PC-3 (cell line): ENCODE measurements at regions not wholly inside any gene's neighbourhood (a gene's known extent, or its start where the extent isn't known, plus 50 kb on each side); places are given as distances from the start of the nearest gene placed in this dataset.

ENCODE experiments used
- ATAC-seq: fragments of 200-7000 bp; cut with Tn5 transposase; 2 replicates; pipeline ENCODE4 v1.9.1; 2020; ENCODE audit warnings: mild to moderate bottlenecking, moderate library complexity
- BruUV-seq: library from RNA; stranded (reverse); fragments of 400-500 nt; replicated peaks from 2 replicates; lab custom pipeline; 2021; lab: Mats Ljungman, UMichigan
- CTCF ChIA-PET: fragments of 300-600 bp; sonication (Branson Sonifier 250); formaldehyde crosslinking; loops from one replicate; lab custom pipeline; 2022; ENCODE audit warnings: antibody characterized with exemption; lab: Charles Lee
- POLR2A ChIA-PET: fragments of 300-600 bp; sonication (Branson Sonifier 250); formaldehyde crosslinking; loops from one replicate; lab custom pipeline; 2022; ENCODE audit warnings: antibody characterized with exemption; ENCODE audit not compliant: unreplicated experiment; lab: Charles Lee
- DNase-seq: peaks from one replicate; pipeline ENCODE4 v3.0.0-alpha.2; 2015
- H2AFZ ChIP-seq: fragments of 300-600 bp; sonication (generic); 2 replicates; pipeline ENCODE4 v1.6.0; 2016; ENCODE audit warnings: antibody characterized with exemption, low read length
- H3F3A ChIP-seq: fragments of 300-600 bp; sonication (generic); one replicate; pipeline ENCODE4 v1.6.0; 2017; ENCODE audit warnings: antibody characterized with exemption, low read length, control low read depth, mild to moderate bottlenecking; ENCODE audit not compliant: unreplicated experiment
- H3K27ac ChIP-seq: fragments of 300-600 bp; sonication (generic); 2 replicates; pipeline ENCODE4 v1.5.1; 2016; ENCODE audit warnings: mild to moderate bottlenecking, low read length
- H3K27me3 ChIP-seq: fragments of 300-600 bp; sonication (generic); 2 replicates; pipeline ENCODE4 v1.6.1; 2016; ENCODE audit warnings: low read length, mixed read lengths
- H3K36me3 ChIP-seq: fragments of 300-600 bp; sonication (generic); 2 replicates; pipeline ENCODE4 v1.6.1; 2016; ENCODE audit warnings: low read depth, mixed run types, low read length, mixed read lengths
- H3K4me1 ChIP-seq: fragments of 300-600 bp; sonication (generic); 2 replicates; pipeline ENCODE4 v1.5.1; 2016; ENCODE audit warnings: low read length; ENCODE audit not compliant: insufficient read depth
- H3K4me2 ChIP-seq: fragments of 300-600 bp; sonication (generic); 2 replicates; pipeline ENCODE4 v1.6.0; 2016; ENCODE audit warnings: low read length
- H3K4me3 ChIP-seq: fragments of 300-600 bp; sonication (generic); 2 replicates; pipeline ENCODE4 v1.5.1; 2016; ENCODE audit warnings: mild to moderate bottlenecking, low read length, mixed read lengths
- H3K79me2 ChIP-seq: fragments of 300-600 bp; sonication (generic); 2 replicates; pipeline ENCODE4 v1.6.1; 2017; ENCODE audit warnings: low read length, mixed read lengths
- H3K9ac ChIP-seq: fragments of 300-600 bp; sonication (generic); 2 replicates; pipeline ENCODE4 v1.6.0; 2016; ENCODE audit warnings: mild to moderate bottlenecking, low read length
- H3K9me2 ChIP-seq: fragments of 300-600 bp; sonication (generic); replicated peaks from 2 replicates; pipeline ENCODE4 v1.6.1; 2016; ENCODE audit warnings: mixed run types, low read length, mixed read lengths
- H3K9me3 ChIP-seq: fragments of 300-600 bp; sonication (generic); 2 replicates; pipeline ENCODE4 v1.6.1; 2016; ENCODE audit warnings: low read length, mixed read lengths
- H4K20me1 ChIP-seq: fragments of 300-600 bp; sonication (generic); 2 replicates; pipeline ENCODE4 v1.6.1; 2016; ENCODE audit warnings: low read length, mixed read lengths
- CTCF ChIP-seq: fragments of 300-600 bp; sonication (generic); conservative IDR thresholded peaks from 2 replicates; pipeline ENCODE4 v1.5.1; 2017; ENCODE audit warnings: antibody characterized with exemption, low read depth, mild to moderate bottlenecking, low read length
- EZH2 ChIP-seq: fragments of 300-600 bp; sonication (generic); IDR thresholded peaks from one replicate; pipeline ENCODE4 v1.6.1; 2017; ENCODE audit warnings: antibody characterized with exemption, mild to moderate bottlenecking, low read length; ENCODE audit not compliant: unreplicated experiment
- EZH2phosphoT487 ChIP-seq: fragments of 300-600 bp; sonication (generic); IDR thresholded peaks from 2 replicates; pipeline ENCODE4 v1.6.1; 2018; ENCODE audit warnings: mild to moderate bottlenecking, antibody characterized with exemption, low read length, borderline replicate concordance
- intact Hi-C: fragments of 100-400 bp; cut with micrococcal nuclease; formaldehyde crosslinking; loops from 2 replicates; pipeline ENCODE4 v1.9.0; 2023

DNA sequence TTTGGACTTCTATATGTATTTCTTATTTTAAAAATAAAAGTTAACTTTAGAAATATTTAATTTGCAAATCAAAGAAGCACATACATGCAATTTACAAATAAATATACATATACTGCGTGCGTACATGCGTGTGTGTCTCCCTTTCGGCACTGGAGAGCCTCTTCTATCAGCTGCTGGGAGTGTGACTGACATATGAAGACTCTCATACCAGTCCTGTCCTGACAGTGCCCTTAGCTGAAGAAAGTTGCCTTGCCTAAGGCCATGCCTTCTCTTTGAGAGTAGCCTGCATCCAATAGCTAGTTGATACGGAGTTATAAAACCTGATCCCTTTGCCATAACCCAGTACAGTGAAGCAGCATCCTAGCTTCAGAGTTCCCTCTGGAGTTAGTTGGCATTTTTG is 282.4 kb upstream of the NEGR1 start:
- H4K20me1 ChIP-seq: no peaks in the 10 kb centered on the region
- CTCF ChIA-PET: no interaction called here
- H3K27ac ChIP-seq: no peak overlapping the region
- H3K79me2 ChIP-seq: no peaks in the 10 kb centered on the region
- POLR2A ChIA-PET: interaction anchor here (0.7 kb wide), 1 partner anchor 200 kb away, joined by 14 read pairs; no protein-coding TSS in a partner anchor
- ATAC-seq: no peak
- no peaks in the 10 kb centered on the region for H3K9me3 ChIP-seq
- no peaks in the 10 kb centered on the region for H3K4me1 ChIP-seq
- no peak overlapping the region for H3K4me3 ChIP-seq
- no peaks in the 10 kb centered on the region for H3K36me3 ChIP-seq
- H2AFZ ChIP-seq: no peak overlapping the region
- H3K4me2 ChIP-seq: no peak overlapping the region
- DNase-seq: no peak
- no peaks in the 10 kb centered on the region for H3K27me3 ChIP-seq
- TF ChIP-seq CTCF: no peak
- no peak for TF ChIP-seq EZH2phosphoT487
- no peak for TF ChIP-seq EZH2
- H3K9me2 ChIP-seq: no peaks in the 10 kb centered on the region
- intact Hi-C loops: no loop called here
- H3K9ac ChIP-seq: no peak overlapping the region
- BruUV-seq: no TSS peak
- no peaks in the 10 kb centered on the region for H3F3A ChIP-seq

- H3K9me3 ChIP-seq: no peaks in the 10 kb centered on the region
- H4K20me1 ChIP-seq: no peaks in the 10 kb centered on the region
- peak; percentile 49 for DNase-seq
- BruUV-seq: no TSS peak
- no peaks in the 10 kb centered on the region for H3F3A ChIP-seq
- H3K36me3 ChIP-seq: no peaks in the 10 kb centered on the region
- H3K9me2 ChIP-seq: no peaks in the 10 kb centered on the region
- H3K9ac ChIP-seq: no peak overlapping the region
- H3K27ac ChIP-seq: no peak overlapping the region
- ChIA-PET CTCF (interaction anchor here (0.6 kb wide), 1 partner anchor 272 kb away, joined by 3 read pairs; no protein-coding TSS in a partner anchor), POLR2A (interaction anchor here (0.6 kb wide), 1 partner anchor 187 kb away, joined by 17 read pairs; no protein-coding TSS in a partner anchor)
- no peak overlapping the region for H3K4me3 ChIP-seq
- peak; percentile 52 for TF ChIP-seq CTCF
- no peak for TF ChIP-seq EZH2
- no peak for TF ChIP-seq EZH2phosphoT487
- H3K4me2 ChIP-seq: no peak overlapping the region
- intact Hi-C loops: no loop called here
- ATAC-seq: peak; percentile 72
- no peak overlapping the region for H2AFZ ChIP-seq
- no peaks in the 10 kb centered on the region for H3K4me1 ChIP-seq
- H3K27me3 ChIP-seq: no peaks in the 10 kb centered on the region
- no peaks in the 10 kb centered on the region for H3K79me2 ChIP-seq
Observed at GRCh38 chr1:72557446-72558049, 275.2 kb upstream of the NEGR1 start.

DNA sequence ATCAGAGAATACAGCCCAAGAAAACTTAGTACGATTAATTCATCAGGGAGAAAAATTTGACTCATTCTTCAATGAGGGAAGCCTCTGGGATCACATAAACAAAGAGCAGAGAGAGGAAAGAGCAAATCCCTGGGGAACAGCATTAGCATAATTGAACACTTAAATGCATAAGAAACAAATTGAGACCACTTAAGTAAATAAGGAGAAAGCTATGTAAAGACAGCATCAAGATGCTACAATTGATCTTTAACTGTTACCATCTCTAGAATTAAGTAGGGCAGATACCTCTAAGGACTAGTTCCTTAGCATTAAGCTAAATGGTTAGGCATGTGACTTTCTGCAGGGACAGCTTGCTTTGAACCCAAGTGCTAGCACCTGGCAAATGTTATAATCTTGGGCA is 265.1 kb upstream of the NEGR1 start:
- ChIA-PET CTCF (no interaction called here), POLR2A (no interaction called here)
- Histone ChIP-seq H3K4me3 (no peak overlapping the region), H3K4me2 (no peak overlapping the region), H3K27ac (no peak overlapping the region), H2AFZ (no peak overlapping the region), H4K20me1 (no peaks in the 10 kb centered on the region), H3K9ac (no peak overlapping the region), H3F3A (no peaks in the 10 kb centered on the region), H3K9me2 (0 out of 2 replicates have a peak, but pooled peaks cover 4% of the 10 kb centered on the region), H3K79me2 (no peaks in the 10 kb centered on the region), H3K27me3 (no peaks in the 10 kb centered on the region), H3K4me1 (no peaks in the 10 kb centered on the region), H3K36me3 (no peaks in the 10 kb centered on the region), H3K9me3 (no peaks in the 10 kb centered on the region)
- TF ChIP-seq CTCF: no peak
- TF ChIP-seq EZH2phosphoT487: no peak
- no peak for TF ChIP-seq EZH2
- DNase-seq: no peak
- no TSS peak for BruUV-seq
- intact Hi-C loops: no loop called here
- ATAC-seq: no peak
